ENCODE measurements at regions not wholly inside any gene's neighbourhood (a gene's known extent, or its start where the extent isn't known, plus 50 kb on each side); places are given as distances from the start of the nearest gene placed in this dataset.
"Not testable (repeated sequence)": the region's sequence is repeated elsewhere in the genome, so short reads cannot be mapped to it uniquely, and the experiment has no call there.

GRCh38 chr2:107137706-107138105 is 251.7 kb upstream of the ST6GAL2 start:
- Mint-ChIP-seq H3K36me3 (ENCODE audit: insufficient read depth, unreplicated experiment) (no peaks in the 10 kb centered on the region), H3K4me1 (ENCODE audit: low read depth, unreplicated experiment) (no peaks in the 10 kb centered on the region), H3K9me3 (ENCODE audit: unreplicated experiment) (no peaks in the 10 kb centered on the region), H3K27me3 (ENCODE audit: insufficient read depth, unreplicated experiment) (no peaks in the 10 kb centered on the region), H3K4me3 (ENCODE audit: unreplicated experiment) (no peak overlapping the region), H3K27ac (ENCODE audit: unreplicated experiment) (no peak overlapping the region)
- Histone ChIP-seq H3K4me1 (no peaks in the 10 kb centered on the region), H3K27me3 (replicated peaks; ENCODE audit: control insufficient read depth, insufficient read depth, low read length) (no peaks in the 10 kb centered on the region), H3K4me3 (ENCODE audit: low read depth, low read length) (no peak overlapping the region), H3K36me3 (ENCODE audit: control insufficient read depth, insufficient read depth, low read length) (no peaks in the 10 kb centered on the region), H3K9me3 (no peaks in the 10 kb centered on the region)
- no TSS peak for BruUV-seq (replicated peaks)
- CTCF ChIA-PET = no interaction called here
- TF ChIP-seq, protein P1, sequence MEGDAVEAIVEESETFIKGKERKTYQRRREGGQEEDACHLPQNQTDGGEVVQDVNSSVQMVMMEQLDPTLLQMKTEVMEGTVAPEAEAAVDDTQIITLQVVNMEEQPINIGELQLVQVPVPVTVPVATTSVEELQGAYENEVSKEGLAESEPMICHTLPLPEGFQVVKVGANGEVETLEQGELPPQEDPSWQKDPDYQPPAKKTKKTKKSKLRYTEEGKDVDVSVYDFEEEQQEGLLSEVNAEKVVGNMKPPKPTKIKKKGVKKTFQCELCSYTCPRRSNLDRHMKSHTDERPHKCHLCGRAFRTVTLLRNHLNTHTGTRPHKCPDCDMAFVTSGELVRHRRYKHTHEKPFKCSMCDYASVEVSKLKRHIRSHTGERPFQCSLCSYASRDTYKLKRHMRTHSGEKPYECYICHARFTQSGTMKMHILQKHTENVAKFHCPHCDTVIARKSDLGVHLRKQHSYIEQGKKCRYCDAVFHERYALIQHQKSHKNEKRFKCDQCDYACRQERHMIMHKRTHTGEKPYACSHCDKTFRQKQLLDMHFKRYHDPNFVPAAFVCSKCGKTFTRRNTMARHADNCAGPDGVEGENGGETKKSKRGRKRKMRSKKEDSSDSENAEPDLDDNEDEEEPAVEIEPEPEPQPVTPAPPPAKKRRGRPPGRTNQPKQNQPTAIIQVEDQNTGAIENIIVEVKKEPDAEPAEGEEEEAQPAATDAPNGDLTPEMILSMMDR (IDR thresholded peaks at IDR 0.05; ENCODE audit: insufficient read depth in 1 of 2, low read depth in 1 of 2, low read length in 1 of 2, severe bottlenecking in 1 of 2, unreplicated experiment in 1 of 2) = no peak
- POLR2A ChIA-PET = no interaction called here
- intact Hi-C loops (cut with micrococcal nuclease; ENCODE audit: unreplicated experiment) = no loop called here
- no peak for DNase-seq

DNA sequence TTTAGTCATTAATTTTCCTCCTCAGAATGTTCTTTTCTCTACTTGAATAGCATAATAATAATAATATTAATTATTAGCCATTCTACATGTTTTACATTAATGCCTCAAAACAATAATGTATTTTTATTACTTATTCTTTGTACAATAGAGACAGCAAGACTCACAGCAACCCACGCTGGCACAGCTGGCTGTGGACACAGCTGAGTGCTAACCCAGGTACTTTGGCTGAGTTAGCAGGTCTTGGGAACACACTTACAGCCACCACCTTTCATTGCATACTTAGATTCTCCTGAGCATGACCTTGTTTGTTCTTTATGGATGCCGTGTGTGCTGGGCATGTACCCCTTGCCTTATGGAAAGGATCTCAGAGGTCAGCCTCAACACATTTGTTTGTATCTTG is 260.2 kb upstream of the ST6GAL2 start:
- no peak for DNase-seq
- H3K4me3 ChIP-seq (ENCODE audit: low read depth, low read length) = no peak overlapping the region
- no TSS peak for BruUV-seq (replicated peaks)
- H3K4me1 ChIP-seq = no peaks in the 10 kb centered on the region
- CTCF ChIA-PET = no interaction called here
- TF ChIP-seq, protein P1 (IDR thresholded peaks at IDR 0.05; ENCODE audit: insufficient read depth in 1 of 2, low read depth in 1 of 2, low read length in 1 of 2, severe bottlenecking in 1 of 2, unreplicated experiment in 1 of 2) = no peak
- Mint-ChIP-seq H3K27me3 (ENCODE audit: insufficient read depth, unreplicated experiment) (peaks cover 5% of the 10 kb centered on the region), H3K36me3 (ENCODE audit: insufficient read depth, unreplicated experiment) (no peaks in the 10 kb centered on the region), H3K4me1 (ENCODE audit: low read depth, unreplicated experiment) (no peaks in the 10 kb centered on the region), H3K9me3 (ENCODE audit: unreplicated experiment) (peaks cover 9% of the 10 kb centered on the region), H3K27ac (ENCODE audit: unreplicated experiment) (no peak overlapping the region), H3K4me3 (ENCODE audit: unreplicated experiment) (no peak overlapping the region)
- H3K9me3 ChIP-seq = 0 out of 2 replicates have a peak, but pooled peaks cover 6% of the 10 kb centered on the region
- POLR2A ChIA-PET = no interaction called here
- intact Hi-C loops (cut with micrococcal nuclease; ENCODE audit: unreplicated experiment) = no loop called here
- no peaks in the 10 kb centered on the region for H3K36me3 ChIP-seq (ENCODE audit: control insufficient read depth, insufficient read depth, low read length)
- H3K27me3 ChIP-seq (replicated peaks; ENCODE audit: control insufficient read depth, insufficient read depth, low read length) = no peaks in the 10 kb centered on the region

DNA sequence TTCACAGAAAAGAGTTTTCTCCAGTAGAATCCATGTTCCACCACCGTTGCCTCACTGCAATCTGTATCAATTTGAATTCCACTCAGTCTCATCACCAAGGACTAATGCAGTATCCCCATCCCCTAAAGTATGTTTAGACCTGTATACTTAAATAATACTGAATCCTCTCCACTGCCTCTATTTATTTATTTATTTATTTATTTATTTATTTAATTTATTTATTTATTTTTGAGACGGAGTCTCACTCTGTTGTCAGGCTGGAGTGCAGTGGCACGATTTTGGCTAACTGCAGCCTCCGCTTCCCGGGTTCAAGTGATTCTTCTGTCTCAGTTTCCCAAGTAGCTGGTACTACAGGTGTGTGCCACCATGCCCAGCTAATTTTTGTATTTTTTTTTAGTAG is 260.7 kb upstream of the ST6GAL2 start:
- intact Hi-C loops (cut with micrococcal nuclease; ENCODE audit: unreplicated experiment); H3K9me3 ChIP-seq; H3K36me3 ChIP-seq (ENCODE audit: control insufficient read depth, insufficient read depth, low read length); H3K4me3 Mint-ChIP-seq (ENCODE audit: unreplicated experiment); H3K4me3 ChIP-seq (ENCODE audit: low read depth, low read length); H3K4me1 ChIP-seq; H3K27ac Mint-ChIP-seq (ENCODE audit: unreplicated experiment); H3K36me3 Mint-ChIP-seq (ENCODE audit: insufficient read depth, unreplicated experiment); BruUV-seq (replicated peaks); H3K27me3 ChIP-seq (replicated peaks; ENCODE audit: control insufficient read depth, insufficient read depth, low read length); H3K9me3 Mint-ChIP-seq (ENCODE audit: unreplicated experiment); CTCF ChIA-PET; POLR2A ChIA-PET; DNase-seq; H3K27me3 Mint-ChIP-seq (ENCODE audit: insufficient read depth, unreplicated experiment); H3K4me1 Mint-ChIP-seq (ENCODE audit: low read depth, unreplicated experiment): not testable (repeated sequence)

GRCh38 chr2:107148055-107148454 is 262.1 kb upstream of the ST6GAL2 start:
- H3K36me3 Mint-ChIP-seq (ENCODE audit: insufficient read depth, unreplicated experiment) = no peaks in the 10 kb centered on the region
- H3K27ac Mint-ChIP-seq (ENCODE audit: unreplicated experiment) = no peak overlapping the region
- BruUV-seq (replicated peaks) = no TSS peak
- CTCF ChIA-PET = no interaction called here
- no peak for DNase-seq
- H3K4me3 Mint-ChIP-seq (ENCODE audit: unreplicated experiment) = no peak overlapping the region
- no peaks in the 10 kb centered on the region for H3K36me3 ChIP-seq (ENCODE audit: control insufficient read depth, insufficient read depth, low read length)
- H3K4me1 Mint-ChIP-seq (ENCODE audit: low read depth, unreplicated experiment) = no peaks in the 10 kb centered on the region
- intact Hi-C loops (cut with micrococcal nuclease; ENCODE audit: unreplicated experiment) = no loop called here
- POLR2A ChIA-PET = interaction anchor here (0.6 kb wide), 1 partner anchor 134 kb away, joined by 3 read pairs; no protein-coding TSS in a partner anchor
- no peak overlapping the region for H3K4me3 ChIP-seq (ENCODE audit: low read depth, low read length)
- H3K27me3 Mint-ChIP-seq (ENCODE audit: insufficient read depth, unreplicated experiment) = peaks cover 5% of the 10 kb centered on the region
- no peaks in the 10 kb centered on the region for H3K27me3 ChIP-seq (replicated peaks; ENCODE audit: control insufficient read depth, insufficient read depth, low read length)
- 0 out of 2 replicates have a peak, but pooled peaks cover 6% of the 10 kb centered on the region for H3K9me3 ChIP-seq
- H3K4me1 ChIP-seq = no peaks in the 10 kb centered on the region
- TF ChIP-seq, protein P1 (IDR thresholded peaks at IDR 0.05; ENCODE audit: insufficient read depth in 1 of 2, low read depth in 1 of 2, low read length in 1 of 2, severe bottlenecking in 1 of 2, unreplicated experiment in 1 of 2) = no peak
- peaks cover 9% of the 10 kb centered on the region for H3K9me3 Mint-ChIP-seq (ENCODE audit: unreplicated experiment)
